ENCODE measurements at regions not wholly inside any gene's neighbourhood (a gene's known extent, or its start where the extent isn't known, plus 50 kb on each side); places are given as distances from the start of the nearest gene placed in this dataset.

DNA sequence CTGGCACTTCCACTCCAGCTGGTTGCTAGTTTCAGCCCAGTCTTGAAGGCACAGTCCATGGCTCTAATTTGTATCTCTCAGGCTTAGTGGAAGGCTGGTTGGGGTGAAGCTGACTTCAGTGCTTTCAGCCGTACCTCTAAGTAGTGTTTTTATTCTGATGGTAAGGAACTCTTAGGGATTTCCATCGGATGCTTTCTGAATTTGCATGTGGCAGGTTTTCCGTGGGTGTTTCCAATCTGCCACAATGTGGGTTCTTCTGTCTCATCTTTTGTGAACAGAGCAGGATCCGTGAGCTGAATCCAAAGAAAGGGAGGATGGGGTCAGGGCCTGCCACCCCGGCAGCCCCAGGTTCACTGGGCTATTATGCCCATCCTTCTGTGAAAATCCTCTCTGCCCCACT lies 607.9 kb upstream of the MKI67 start:
- H3K27me3 ChIP-seq (ENCODE audit: control insufficient read depth in 1 of 2, insufficient read depth in 1 of 2, low read length in 2 of 2): peaks cover 0 to 8% of the 10 kb centered on the region in 2 experiments
- H2BK120ac ChIP-seq (ENCODE audit: low read depth, low read length): no peak overlapping the region
- H3K79me1 ChIP-seq (replicated peaks; ENCODE audit: low read length, poor library complexity, severe bottlenecking): no peaks in the 10 kb centered on the region
- no peaks in the 10 kb centered on the region for H3K4me1 ChIP-seq (ENCODE audit: control insufficient read depth, insufficient read depth, low read depth, low read length)
- 89% methylated on average over 5 of the region's 5 CpGs for WGBS
- no peak overlapping the region for H3K27ac ChIP-seq (ENCODE audit: low read length, poor library complexity, severe bottlenecking)
- no peak overlapping the region for H4K8ac ChIP-seq (ENCODE audit: low read length)
- no peak overlapping the region for H2AK5ac ChIP-seq (ENCODE audit: low read length, severe bottlenecking)
- H3K36me3 ChIP-seq (ENCODE audit: control insufficient read depth in 1 of 2, insufficient read depth in 2 of 2, low read depth in 1 of 2, low read length in 2 of 2): no peaks in the 10 kb centered on the region
- no peak overlapping the region for H3K4me3 ChIP-seq (ENCODE audit: insufficient read depth in 1 of 2, low read depth in 1 of 2, low read length in 2 of 2)
- no peak overlapping the region for H2BK5ac ChIP-seq (ENCODE audit: low read depth, low read length, poor library complexity, severe bottlenecking)
- H2AFZ ChIP-seq (ENCODE audit: low read depth, low read length): no peak overlapping the region
- no peak for DNase-seq
- H3K23ac ChIP-seq (ENCODE audit: low read length in 2 of 2): no peak overlapping the region
- H3K18ac ChIP-seq (ENCODE audit: low read depth in 1 of 2, low read length in 2 of 2): no peak overlapping the region
- no peak overlapping the region for H3K9ac ChIP-seq (ENCODE audit: low read length)
- H3K4me2 ChIP-seq (ENCODE audit: low read length, poor library complexity, severe bottlenecking): no peak overlapping the region
- H2BK15ac ChIP-seq (ENCODE audit: low read depth, poor library complexity, severe bottlenecking): no peak overlapping the region
- no peak overlapping the region for H3K4ac ChIP-seq (ENCODE audit: low read depth in 1 of 2, low read length in 2 of 2)
- H2BK12ac ChIP-seq (ENCODE audit: low read length in 2 of 2): no peak overlapping the region
- no peaks in the 10 kb centered on the region for H3K9me3 ChIP-seq (ENCODE audit: control insufficient read depth, low read length)
- H3K14ac ChIP-seq (ENCODE audit: low read length in 2 of 2): no peak overlapping the region
- no peak overlapping the region for H4K91ac ChIP-seq (ENCODE audit: low read length)

DNA sequence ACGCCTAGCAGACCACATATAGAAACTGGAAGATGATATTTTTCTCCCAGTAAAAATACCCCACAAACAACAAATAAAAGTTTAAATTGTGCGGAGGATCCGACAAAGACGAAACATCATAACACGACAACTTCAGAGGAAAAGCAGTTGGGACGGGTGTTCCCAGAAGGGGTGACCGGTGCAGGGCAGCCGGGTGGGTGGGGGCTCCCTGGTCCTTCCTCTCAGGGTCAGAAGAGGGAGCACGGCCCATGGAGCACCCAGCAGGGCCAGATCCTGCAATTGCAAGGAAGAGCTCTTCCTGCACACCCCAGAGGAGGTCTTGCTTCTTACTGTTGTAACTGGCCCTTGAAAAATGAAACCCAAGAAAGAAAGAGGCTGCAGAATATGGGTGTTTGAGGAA lies 608.5 kb upstream of the MKI67 start:
- no peak overlapping the region for H3K23ac ChIP-seq (ENCODE audit: low read length in 2 of 2)
- H3K4me1 ChIP-seq (ENCODE audit: control insufficient read depth, insufficient read depth, low read depth, low read length): no peaks in the 10 kb centered on the region
- no peak overlapping the region for H3K14ac ChIP-seq (ENCODE audit: low read length in 2 of 2)
- no peak overlapping the region for H4K91ac ChIP-seq (ENCODE audit: low read length)
- no peak overlapping the region for H2BK12ac ChIP-seq (ENCODE audit: low read length in 2 of 2)
- H3K27ac ChIP-seq (ENCODE audit: low read length, poor library complexity, severe bottlenecking): no peak overlapping the region
- H4K8ac ChIP-seq (ENCODE audit: low read length): no peak overlapping the region
- H2BK15ac ChIP-seq (ENCODE audit: low read depth, poor library complexity, severe bottlenecking): no peak overlapping the region
- H3K27me3 ChIP-seq (ENCODE audit: control insufficient read depth in 1 of 2, insufficient read depth in 1 of 2, low read length in 2 of 2): peaks cover 0 to 13% of the 10 kb centered on the region in 2 experiments
- no peak overlapping the region for H2AK5ac ChIP-seq (ENCODE audit: low read length, severe bottlenecking)
- no peaks in the 10 kb centered on the region for H3K79me1 ChIP-seq (replicated peaks; ENCODE audit: low read length, poor library complexity, severe bottlenecking)
- H2AFZ ChIP-seq (ENCODE audit: low read depth, low read length): no peak overlapping the region
- H3K4ac ChIP-seq (ENCODE audit: low read depth in 1 of 2, low read length in 2 of 2): no peak overlapping the region
- H3K4me3 ChIP-seq (ENCODE audit: insufficient read depth in 1 of 2, low read depth in 1 of 2, low read length in 2 of 2): no peak overlapping the region
- H3K36me3 ChIP-seq (ENCODE audit: control insufficient read depth in 1 of 2, insufficient read depth in 2 of 2, low read depth in 1 of 2, low read length in 2 of 2): no peaks in the 10 kb centered on the region
- H2BK5ac ChIP-seq (ENCODE audit: low read depth, low read length, poor library complexity, severe bottlenecking): no peak overlapping the region
- no peak overlapping the region for H3K9ac ChIP-seq (ENCODE audit: low read length)
- DNase-seq: no peak
- H3K4me2 ChIP-seq (ENCODE audit: low read length, poor library complexity, severe bottlenecking): no peak overlapping the region
- H3K9me3 ChIP-seq (ENCODE audit: control insufficient read depth, low read length): no peaks in the 10 kb centered on the region
- H3K18ac ChIP-seq (ENCODE audit: low read depth in 1 of 2, low read length in 2 of 2): no peak overlapping the region
- H2BK120ac ChIP-seq (ENCODE audit: low read depth, low read length): no peak overlapping the region
- WGBS: 87% methylated on average over 9 of the region's 9 CpGs

GRCh38 chr10:128735996-128736395 lies 609.8 kb upstream of the MKI67 start:
- H3K4me3 ChIP-seq (ENCODE audit: insufficient read depth in 1 of 2, low read depth in 1 of 2, low read length in 2 of 2): no peak overlapping the region
- H2AK5ac ChIP-seq (ENCODE audit: low read length, severe bottlenecking): no peak overlapping the region
- H3K4ac ChIP-seq (ENCODE audit: low read depth in 1 of 2, low read length in 2 of 2): no peak overlapping the region
- WGBS: 78% methylated on average over 8 of the region's 8 CpGs
- no peak overlapping the region for H3K4me2 ChIP-seq (ENCODE audit: low read length, poor library complexity, severe bottlenecking)
- no peaks in the 10 kb centered on the region for H3K9me3 ChIP-seq (ENCODE audit: control insufficient read depth, low read length)
- no peak overlapping the region for H2BK120ac ChIP-seq (ENCODE audit: low read depth, low read length)
- H2BK5ac ChIP-seq (ENCODE audit: low read depth, low read length, poor library complexity, severe bottlenecking): no peak overlapping the region
- DNase-seq: no peak
- H3K23ac ChIP-seq (ENCODE audit: low read length in 2 of 2): no peak overlapping the region
- no peak overlapping the region for H4K8ac ChIP-seq (ENCODE audit: low read length)
- H3K36me3 ChIP-seq (ENCODE audit: control insufficient read depth in 1 of 2, insufficient read depth in 2 of 2, low read depth in 1 of 2, low read length in 2 of 2): no peaks in the 10 kb centered on the region
- no peak overlapping the region for H3K18ac ChIP-seq (ENCODE audit: low read depth in 1 of 2, low read length in 2 of 2)
- H3K14ac ChIP-seq (ENCODE audit: low read length in 2 of 2): no peak overlapping the region
- H3K4me1 ChIP-seq (ENCODE audit: control insufficient read depth, insufficient read depth, low read depth, low read length): no peaks in the 10 kb centered on the region
- no peaks in the 10 kb centered on the region for H3K79me1 ChIP-seq (replicated peaks; ENCODE audit: low read length, poor library complexity, severe bottlenecking)
- peaks cover 0 to 17% of the 10 kb centered on the region in 2 experiments for H3K27me3 ChIP-seq (ENCODE audit: control insufficient read depth in 1 of 2, insufficient read depth in 1 of 2, low read length in 2 of 2)
- H2BK12ac ChIP-seq (ENCODE audit: low read length in 2 of 2): no peak overlapping the region
- H4K91ac ChIP-seq (ENCODE audit: low read length): no peak overlapping the region
- no peak overlapping the region for H2AFZ ChIP-seq (ENCODE audit: low read depth, low read length)
- no peak overlapping the region for H3K9ac ChIP-seq (ENCODE audit: low read length)
- no peak overlapping the region for H2BK15ac ChIP-seq (ENCODE audit: low read depth, poor library complexity, severe bottlenecking)
- no peak overlapping the region for H3K27ac ChIP-seq (ENCODE audit: low read length, poor library complexity, severe bottlenecking)

GRCh38 chr10:128738386-128738915 lies 612.2 kb upstream of the MKI67 start:
- Histone ChIP-seq H3K4me3 (ENCODE audit: insufficient read depth in 1 of 2, low read depth in 1 of 2, low read length in 2 of 2) (no peak overlapping the region), H3K4me1 (ENCODE audit: control insufficient read depth, insufficient read depth, low read depth, low read length) (no peaks in the 10 kb centered on the region), H3K27ac (ENCODE audit: low read length, poor library complexity, severe bottlenecking) (no peak overlapping the region), H4K91ac (ENCODE audit: low read length) (no peak overlapping the region), H3K14ac (ENCODE audit: low read length in 2 of 2) (no peak overlapping the region), H2BK120ac (ENCODE audit: low read depth, low read length) (no peak overlapping the region), H2BK12ac (ENCODE audit: low read length in 2 of 2) (no peak overlapping the region), H3K79me1 (replicated peaks; ENCODE audit: low read length, poor library complexity, severe bottlenecking) (no peaks in the 10 kb centered on the region), H3K36me3 (ENCODE audit: control insufficient read depth in 1 of 2, insufficient read depth in 2 of 2, low read depth in 1 of 2, low read length in 2 of 2) (no peaks in the 10 kb centered on the region), H3K27me3 (ENCODE audit: control insufficient read depth in 1 of 2, insufficient read depth in 1 of 2, low read length in 2 of 2) (peaks cover 0 to 17% of the 10 kb centered on the region in 2 experiments), H3K4ac (ENCODE audit: low read depth in 1 of 2, low read length in 2 of 2) (no peak overlapping the region), H2AK5ac (ENCODE audit: low read length, severe bottlenecking) (no peak overlapping the region), H4K8ac (ENCODE audit: low read length) (no peak overlapping the region), H3K9me3 (ENCODE audit: control insufficient read depth, low read length) (no peaks in the 10 kb centered on the region), H3K18ac (ENCODE audit: low read depth in 1 of 2, low read length in 2 of 2) (no peak overlapping the region), H3K9ac (ENCODE audit: low read length) (no peak overlapping the region), H3K4me2 (ENCODE audit: low read length, poor library complexity, severe bottlenecking) (no peak overlapping the region), H2BK15ac (ENCODE audit: low read depth, poor library complexity, severe bottlenecking) (no peak overlapping the region), H2AFZ (ENCODE audit: low read depth, low read length) (no peak overlapping the region), H2BK5ac (ENCODE audit: low read depth, low read length, poor library complexity, severe bottlenecking) (no peak overlapping the region), H3K23ac (ENCODE audit: low read length in 2 of 2) (no peak overlapping the region)
- WGBS: 60% methylated on average over 10 of the region's 11 CpGs
- no peak for DNase-seq

All from mesenchymal stem cell (in vitro differentiated cells and primary cell).